GM12864 (cell line): ENCODE measurements at regions not wholly inside any gene's neighbourhood (a gene's known extent, or its start where the extent isn't known, plus 50 kb on each side); places are given as distances from the start of the nearest gene placed in this dataset.

Experiments
- DNase-seq: peaks from one replicate; pipeline ENCODE4 v3.0.0-alpha.2; 2011; ENCODE audit warnings: low read depth
- H3K4me3 ChIP-seq: 2 replicates; pipeline ENCODE4 v1.5.1; 2011; ENCODE audit warnings: mild to moderate bottlenecking, low read depth, low read length, control low read depth
- TF ChIP-seq, protein P1 (sequence below): IDR thresholded peaks from 2 replicates; pipeline ENCODE4 v1.5.1; 2011; ENCODE audit warnings: low read depth, mild to moderate bottlenecking, moderate library complexity, low read length, control low read depth, inconsistent platforms; ENCODE audit errors: missing control alignments

DNA sequence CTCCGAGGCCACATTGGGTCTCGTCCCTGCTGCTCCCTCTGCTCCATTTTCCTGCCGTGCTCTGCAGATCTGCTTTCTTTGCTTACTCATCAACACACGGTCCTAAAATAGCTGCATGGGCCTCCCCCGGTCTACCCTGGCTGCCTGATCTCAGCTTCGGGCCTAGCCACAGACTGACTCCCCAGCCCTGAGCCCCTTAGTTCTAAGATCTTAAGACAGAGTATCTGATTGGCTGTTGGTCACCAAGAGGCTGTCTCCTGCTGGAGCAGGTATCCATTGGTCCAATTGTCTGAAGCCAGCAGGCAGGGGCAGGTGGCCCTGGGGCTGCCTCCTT, 53.7 kb upstream of the NECTIN1 start:
- no peak for DNase-seq
- no peak overlapping the region for H3K4me3 ChIP-seq
- TF ChIP-seq, protein P1, sequence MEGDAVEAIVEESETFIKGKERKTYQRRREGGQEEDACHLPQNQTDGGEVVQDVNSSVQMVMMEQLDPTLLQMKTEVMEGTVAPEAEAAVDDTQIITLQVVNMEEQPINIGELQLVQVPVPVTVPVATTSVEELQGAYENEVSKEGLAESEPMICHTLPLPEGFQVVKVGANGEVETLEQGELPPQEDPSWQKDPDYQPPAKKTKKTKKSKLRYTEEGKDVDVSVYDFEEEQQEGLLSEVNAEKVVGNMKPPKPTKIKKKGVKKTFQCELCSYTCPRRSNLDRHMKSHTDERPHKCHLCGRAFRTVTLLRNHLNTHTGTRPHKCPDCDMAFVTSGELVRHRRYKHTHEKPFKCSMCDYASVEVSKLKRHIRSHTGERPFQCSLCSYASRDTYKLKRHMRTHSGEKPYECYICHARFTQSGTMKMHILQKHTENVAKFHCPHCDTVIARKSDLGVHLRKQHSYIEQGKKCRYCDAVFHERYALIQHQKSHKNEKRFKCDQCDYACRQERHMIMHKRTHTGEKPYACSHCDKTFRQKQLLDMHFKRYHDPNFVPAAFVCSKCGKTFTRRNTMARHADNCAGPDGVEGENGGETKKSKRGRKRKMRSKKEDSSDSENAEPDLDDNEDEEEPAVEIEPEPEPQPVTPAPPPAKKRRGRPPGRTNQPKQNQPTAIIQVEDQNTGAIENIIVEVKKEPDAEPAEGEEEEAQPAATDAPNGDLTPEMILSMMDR = no peak

DNA sequence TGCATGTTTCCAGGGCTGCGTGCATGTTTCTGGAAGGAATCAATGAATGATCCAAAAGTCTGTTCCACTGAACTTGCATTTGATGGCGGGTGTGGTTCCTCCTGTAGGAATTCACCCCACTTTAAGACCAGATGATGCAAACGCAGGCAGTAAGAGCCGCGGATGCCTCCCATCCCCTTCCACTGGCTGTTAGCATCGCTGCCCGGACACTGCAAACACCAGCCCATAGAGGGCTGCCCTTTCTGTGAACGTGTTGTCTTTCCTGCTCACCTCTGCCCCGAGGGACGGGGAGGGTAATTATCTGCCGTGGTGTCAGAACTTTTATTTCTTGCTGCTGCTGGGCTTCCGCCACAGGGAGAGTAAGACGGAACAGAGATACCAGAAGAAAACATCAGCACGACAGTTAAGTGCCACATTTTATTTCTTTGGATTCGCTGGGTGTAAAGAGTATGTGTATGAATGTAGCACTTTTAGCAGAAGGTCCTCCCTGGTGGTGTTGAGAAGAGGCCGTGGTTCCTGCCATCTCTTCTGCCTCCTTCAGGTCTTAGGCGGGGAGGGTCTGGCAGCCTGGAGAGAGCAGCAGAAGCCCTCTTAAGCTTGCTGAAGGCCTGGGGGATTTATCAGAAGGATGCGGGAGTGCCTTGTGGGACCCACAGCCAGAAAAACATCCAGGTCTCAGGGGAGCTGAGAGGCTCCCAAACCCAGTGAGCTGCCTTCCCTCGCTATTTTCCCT, 53.2 kb upstream of the NECTIN1 start:
- TF ChIP-seq, protein P1 = no peak
- no peak overlapping the region for H3K4me3 ChIP-seq
- DNase-seq = no peak

DNA sequence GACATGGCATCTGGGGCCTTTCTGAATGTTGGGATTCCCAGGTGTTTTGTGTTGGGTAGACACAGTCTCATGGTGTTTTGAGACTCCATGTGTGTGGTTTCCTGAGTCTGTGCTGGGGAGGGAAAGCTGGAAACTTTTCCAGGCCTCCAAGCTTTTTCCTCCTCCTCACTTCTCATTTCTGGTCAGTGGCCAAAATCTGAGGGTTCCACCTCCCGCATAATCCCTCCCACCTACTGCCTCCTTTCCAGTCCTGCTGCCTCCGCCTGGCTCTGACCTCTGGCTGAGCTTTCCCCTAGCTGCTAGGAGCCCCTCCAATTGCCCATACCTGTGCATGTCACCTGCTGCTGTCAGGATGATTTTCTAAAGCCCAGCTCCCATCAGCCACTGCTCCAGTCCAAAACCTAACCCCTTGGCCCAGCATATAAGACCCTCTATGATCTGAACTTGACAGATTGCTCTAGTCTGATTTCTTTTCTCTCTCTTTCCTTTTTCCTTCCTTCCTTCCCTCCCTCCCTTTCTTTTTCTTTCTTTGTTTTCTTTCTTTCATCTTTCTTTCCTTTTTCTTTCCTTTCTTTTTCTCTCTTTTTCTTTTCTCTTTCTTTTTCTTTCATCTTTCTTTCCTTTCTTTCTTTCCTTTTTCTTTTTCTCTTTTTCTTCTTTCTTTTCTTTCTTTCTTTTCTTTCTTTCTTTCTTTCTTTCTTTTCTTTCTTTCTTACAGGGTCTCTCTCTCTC, 51.4 kb upstream of the NECTIN1 start:
- H3K4me3 ChIP-seq = no peak overlapping the region
- TF ChIP-seq, protein P1 = no peak
- DNase-seq = no peak

DNA sequence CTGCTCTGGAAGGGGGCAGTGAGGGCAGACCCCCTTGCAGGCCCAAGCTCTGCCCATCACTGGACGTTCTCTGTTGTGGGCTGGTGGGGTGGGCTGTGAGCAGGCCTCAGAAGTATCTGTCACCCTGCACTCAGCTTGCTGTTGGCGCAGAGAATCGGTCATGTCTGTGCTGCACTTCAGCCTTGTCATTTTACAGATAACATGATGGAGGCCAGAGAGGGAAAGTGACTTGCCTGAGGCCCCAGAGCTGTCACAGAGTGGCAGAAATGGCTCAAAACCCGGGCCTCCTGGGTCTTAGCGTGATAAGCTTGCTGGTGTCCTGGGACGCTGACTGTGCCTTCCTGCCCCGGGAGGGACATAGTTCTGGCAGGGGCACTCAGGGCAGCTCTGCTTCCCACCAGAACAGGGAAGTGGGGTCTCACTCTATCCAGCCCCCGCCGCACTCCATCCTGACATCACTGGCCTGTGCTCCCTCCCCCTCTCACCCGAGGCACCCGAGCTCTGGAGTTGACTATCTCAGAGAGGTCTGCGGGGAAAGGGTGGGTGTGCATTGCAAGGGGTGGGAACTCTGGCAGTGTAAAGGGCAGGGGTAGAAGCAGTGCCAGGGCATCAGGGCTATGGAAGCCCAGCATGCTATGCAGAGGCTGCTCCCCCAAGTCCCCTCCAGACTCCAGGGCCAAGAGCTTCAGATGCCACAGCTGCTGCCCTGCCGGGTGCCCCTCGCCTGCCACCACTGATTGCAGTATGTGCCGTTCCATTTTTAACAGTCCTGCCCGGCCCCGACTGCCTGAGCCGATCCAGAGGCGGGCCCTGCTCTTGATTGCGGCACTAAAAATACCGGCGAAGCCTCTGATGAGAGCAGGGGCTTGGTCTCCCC, 50.4 kb upstream of the NECTIN1 start:
- H3K4me3 ChIP-seq = no peak overlapping the region
- no peak for DNase-seq
- TF ChIP-seq, protein P1 = no peak
